ENCODE measurements at regions not wholly inside any gene's neighbourhood (a gene's known extent, or its start where the extent isn't known, plus 50 kb on each side); places are given as distances from the start of the nearest gene placed in this dataset.

DNA sequence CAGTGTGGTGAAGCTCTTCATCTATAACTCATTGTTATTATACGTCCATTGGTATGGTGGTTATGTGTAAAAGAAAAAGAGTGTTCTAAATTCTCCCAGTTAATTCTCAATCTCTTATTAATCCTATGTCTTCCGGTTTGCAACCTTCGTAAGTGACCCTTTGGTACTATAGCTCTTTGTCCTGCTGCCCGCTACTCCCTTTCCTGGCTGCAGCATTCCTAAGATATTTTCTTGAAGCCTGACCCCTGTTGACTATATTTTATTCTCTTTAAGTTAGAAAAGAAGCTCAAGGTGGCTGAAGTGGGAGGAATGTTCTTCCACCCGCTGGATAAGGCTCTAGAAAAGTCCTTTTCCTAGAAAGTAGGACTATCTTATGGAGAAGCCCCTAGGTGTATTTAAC is 684.8 kb downstream of the SOCS6 start:
- 64% methylated on average over 5 of the region's 5 CpGs for WGBS
- Histone ChIP-seq H3K4me3 (no peak overlapping the region), H3K4me1 (no peaks in the 10 kb centered on the region), H3K27ac (no peak overlapping the region), H3K36me3 (no peaks in the 10 kb centered on the region), H3K27me3 (no peaks in the 10 kb centered on the region), H3K9me3 (no peaks in the 10 kb centered on the region)
- DNase-seq (ENCODE audit: low spot score in 2 of 2), result no peak
- TF ChIP-seq, protein P1, sequence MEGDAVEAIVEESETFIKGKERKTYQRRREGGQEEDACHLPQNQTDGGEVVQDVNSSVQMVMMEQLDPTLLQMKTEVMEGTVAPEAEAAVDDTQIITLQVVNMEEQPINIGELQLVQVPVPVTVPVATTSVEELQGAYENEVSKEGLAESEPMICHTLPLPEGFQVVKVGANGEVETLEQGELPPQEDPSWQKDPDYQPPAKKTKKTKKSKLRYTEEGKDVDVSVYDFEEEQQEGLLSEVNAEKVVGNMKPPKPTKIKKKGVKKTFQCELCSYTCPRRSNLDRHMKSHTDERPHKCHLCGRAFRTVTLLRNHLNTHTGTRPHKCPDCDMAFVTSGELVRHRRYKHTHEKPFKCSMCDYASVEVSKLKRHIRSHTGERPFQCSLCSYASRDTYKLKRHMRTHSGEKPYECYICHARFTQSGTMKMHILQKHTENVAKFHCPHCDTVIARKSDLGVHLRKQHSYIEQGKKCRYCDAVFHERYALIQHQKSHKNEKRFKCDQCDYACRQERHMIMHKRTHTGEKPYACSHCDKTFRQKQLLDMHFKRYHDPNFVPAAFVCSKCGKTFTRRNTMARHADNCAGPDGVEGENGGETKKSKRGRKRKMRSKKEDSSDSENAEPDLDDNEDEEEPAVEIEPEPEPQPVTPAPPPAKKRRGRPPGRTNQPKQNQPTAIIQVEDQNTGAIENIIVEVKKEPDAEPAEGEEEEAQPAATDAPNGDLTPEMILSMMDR (IDR thresholded peaks at IDR 0.05), result no peak
- no peak for TF ChIP-seq POLR2AphosphoS5 (IDR thresholded peaks at IDR 0.05)
- no peak for TF ChIP-seq POLR2A (IDR thresholded peaks at IDR 0.05)
- TF ChIP-seq EP300 (IDR thresholded peaks at IDR 0.05), result no peak

GRCh38 chr18:70966419-70966818 is 677.6 kb downstream of the SOCS6 start:
- no peaks in the 10 kb centered on the region for H3K4me1 ChIP-seq
- no peaks in the 10 kb centered on the region for H3K36me3 ChIP-seq
- DNase-seq (ENCODE audit: low spot score in 2 of 2), result no peak
- WGBS, result 68% methylated on average over 3 of the region's 3 CpGs
- no peak overlapping the region for H3K4me3 ChIP-seq
- TF ChIP-seq POLR2AphosphoS5 (IDR thresholded peaks at IDR 0.05), result no peak
- TF ChIP-seq, protein P1 (IDR thresholded peaks at IDR 0.05), result no peak
- no peak for TF ChIP-seq EP300 (IDR thresholded peaks at IDR 0.05)
- TF ChIP-seq POLR2A (IDR thresholded peaks at IDR 0.05), result no peak
- no peaks in the 10 kb centered on the region for H3K27me3 ChIP-seq
- H3K9me3 ChIP-seq, result no peaks in the 10 kb centered on the region
- no peak overlapping the region for H3K27ac ChIP-seq

DNA sequence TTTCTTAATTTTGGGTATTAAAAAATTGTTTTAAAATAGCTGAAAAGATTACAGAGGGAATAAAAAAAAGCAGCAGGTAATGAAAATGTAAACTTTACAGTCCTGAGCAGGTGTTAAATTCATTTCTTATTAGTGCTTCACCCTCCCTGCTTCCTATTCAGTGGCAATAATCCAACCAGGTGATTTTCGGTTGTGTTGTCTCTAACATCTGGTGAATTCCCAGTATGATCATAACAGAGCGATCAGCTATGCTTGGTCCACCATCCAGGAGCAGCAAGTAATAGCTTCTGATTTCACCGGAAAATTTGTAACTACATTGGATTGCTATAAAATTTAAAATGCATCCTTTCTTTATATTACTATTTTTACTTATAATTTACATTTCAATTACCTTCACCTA is 673.1 kb downstream of the SOCS6 start:
- TF ChIP-seq POLR2A (IDR thresholded peaks at IDR 0.05) (no peak), POLR2AphosphoS5 (IDR thresholded peaks at IDR 0.05) (no peak), EP300 (IDR thresholded peaks at IDR 0.05) (no peak)
- TF ChIP-seq, protein P1 (IDR thresholded peaks at IDR 0.05), result no peak
- no peaks in the 10 kb centered on the region for H3K9me3 ChIP-seq
- H3K27ac ChIP-seq, result no peak overlapping the region
- DNase-seq (ENCODE audit: low spot score in 2 of 2), result no peak
- no peaks in the 10 kb centered on the region for H3K36me3 ChIP-seq
- H3K4me1 ChIP-seq, result no peaks in the 10 kb centered on the region
- WGBS, result 83% methylated on average over 3 of the region's 3 CpGs
- no peaks in the 10 kb centered on the region for H3K27me3 ChIP-seq
- H3K4me3 ChIP-seq, result no peak overlapping the region

DNA sequence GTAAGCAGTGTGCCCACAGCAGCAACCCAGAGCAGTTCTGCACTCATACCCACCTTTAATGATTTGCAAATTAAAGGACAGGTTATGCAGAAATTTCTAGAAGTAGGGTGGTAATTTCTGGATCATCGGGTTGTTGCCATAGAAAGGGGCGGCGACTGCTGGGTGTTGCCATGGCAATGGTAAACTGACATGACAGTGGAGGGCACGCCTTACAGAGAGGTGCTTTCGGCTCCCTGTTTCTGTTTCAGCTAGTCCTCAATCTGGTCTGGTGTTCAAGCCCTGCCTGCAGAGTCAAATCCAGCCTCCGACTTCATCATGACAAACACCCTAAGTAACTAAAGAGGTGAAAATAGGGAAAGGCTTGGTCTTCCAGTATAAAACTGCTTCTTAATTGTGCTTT is 667.7 kb downstream of the SOCS6 start:
- H3K4me3 ChIP-seq, result no peak overlapping the region
- H3K27me3 ChIP-seq, result no peaks in the 10 kb centered on the region
- TF ChIP-seq, protein P1 (IDR thresholded peaks at IDR 0.05), result no peak
- TF ChIP-seq POLR2A (IDR thresholded peaks at IDR 0.05), result no peak
- TF ChIP-seq EP300 (IDR thresholded peaks at IDR 0.05), result no peak
- no peak for TF ChIP-seq POLR2AphosphoS5 (IDR thresholded peaks at IDR 0.05)
- no peak overlapping the region for H3K27ac ChIP-seq
- no peaks in the 10 kb centered on the region for H3K9me3 ChIP-seq
- H3K4me1 ChIP-seq, result no peaks in the 10 kb centered on the region
- no peak for DNase-seq (ENCODE audit: low spot score in 2 of 2)
- no peaks in the 10 kb centered on the region for H3K36me3 ChIP-seq
- 77% methylated on average over 6 of the region's 6 CpGs for WGBS

GRCh38 chr18:70936160-70936559 is 647.3 kb downstream of the SOCS6 start:
- 85% methylated on average over 7 of the region's 8 CpGs for WGBS
- H3K27me3 ChIP-seq, result no peaks in the 10 kb centered on the region
- no peak overlapping the region for H3K4me3 ChIP-seq
- DNase-seq (ENCODE audit: low spot score in 2 of 2), result no peak
- no peaks in the 10 kb centered on the region for H3K9me3 ChIP-seq
- H3K4me1 ChIP-seq, result no peaks in the 10 kb centered on the region
- H3K27ac ChIP-seq, result no peak overlapping the region
- TF ChIP-seq POLR2A (IDR thresholded peaks at IDR 0.05) (no peak), POLR2AphosphoS5 (IDR thresholded peaks at IDR 0.05) (no peak), EP300 (IDR thresholded peaks at IDR 0.05) (no peak)
- TF ChIP-seq, protein P1 (IDR thresholded peaks at IDR 0.05), result no peak
- no peaks in the 10 kb centered on the region for H3K36me3 ChIP-seq

Data from suprapubic skin (tissue), 4 donors.